IPS-NIHi11 (cell line): ENCODE measurements at regions not wholly inside any gene's neighbourhood (a gene's known extent, or its start where the extent isn't known, plus 50 kb on each side); places are given as distances from the start of the nearest gene placed in this dataset.

ENCODE experiments used
- DNase-seq: peaks from one replicate; pipeline ENCODE4 v3.0.0; 2012; ENCODE audit warnings: mixed read lengths, low spot score

DNA sequence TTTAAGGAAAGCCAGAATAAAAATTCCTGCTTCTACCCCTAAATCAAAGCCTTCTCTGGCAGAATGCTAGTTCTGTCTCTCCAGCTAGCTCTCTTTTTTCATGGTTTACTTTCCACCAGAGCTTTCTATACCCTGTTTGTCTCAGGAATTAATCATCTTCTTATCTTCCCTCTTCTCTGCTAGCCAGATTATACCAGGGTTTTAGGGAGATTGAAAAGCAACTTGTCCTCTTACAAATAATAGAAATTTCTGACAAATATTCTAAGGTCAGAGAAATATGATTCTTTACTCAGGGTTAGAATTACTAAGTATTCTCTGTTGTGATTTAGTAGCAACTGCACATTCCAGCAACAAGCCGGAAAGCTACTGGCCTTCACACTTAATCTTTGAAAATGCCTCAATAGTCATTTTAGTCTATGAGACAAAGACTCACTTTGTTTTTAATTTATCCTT is 166.4 kb downstream of the TANC2 start:
- no peak for DNase-seq

DNA sequence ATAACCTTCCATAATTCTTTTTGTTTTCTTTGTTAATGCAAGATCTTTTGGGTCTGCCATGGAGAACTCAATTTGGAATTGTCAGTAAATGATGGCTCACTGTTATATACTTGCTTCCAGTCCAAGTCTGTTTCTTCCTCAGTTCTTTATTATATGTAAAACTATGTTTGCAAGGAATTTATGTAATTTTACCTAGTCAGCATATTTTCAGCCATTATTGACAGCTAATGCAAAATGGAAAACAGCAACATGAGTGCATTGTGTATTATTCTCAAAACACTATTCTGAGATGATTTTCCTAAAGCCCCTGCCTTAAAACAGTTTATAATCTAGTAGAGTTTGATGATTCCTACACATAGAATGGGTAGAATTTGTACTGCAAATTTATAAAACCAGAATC is 167.5 kb downstream of the TANC2 start:
- no peak for DNase-seq

DNA sequence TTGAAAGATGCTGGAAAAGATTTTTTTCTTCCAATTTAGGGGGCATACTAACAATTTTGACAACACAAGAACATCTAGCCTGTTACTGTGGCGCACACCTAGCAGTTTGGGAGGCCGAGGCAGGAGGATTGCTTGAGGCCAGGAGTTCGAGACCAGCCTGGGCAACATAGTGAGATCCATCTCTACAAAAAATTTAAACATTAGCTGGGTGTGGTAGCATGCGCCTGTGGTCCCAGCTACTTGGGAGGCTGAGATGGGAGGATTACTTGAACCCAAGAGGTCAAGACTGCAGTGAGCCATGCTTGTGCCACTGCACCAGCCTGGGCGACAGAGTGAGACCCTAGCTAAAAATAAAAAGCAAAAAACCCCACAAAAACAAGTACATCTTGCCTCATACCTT is 168.8 kb downstream of the TANC2 start:
- DNase-seq = no peak

DNA sequence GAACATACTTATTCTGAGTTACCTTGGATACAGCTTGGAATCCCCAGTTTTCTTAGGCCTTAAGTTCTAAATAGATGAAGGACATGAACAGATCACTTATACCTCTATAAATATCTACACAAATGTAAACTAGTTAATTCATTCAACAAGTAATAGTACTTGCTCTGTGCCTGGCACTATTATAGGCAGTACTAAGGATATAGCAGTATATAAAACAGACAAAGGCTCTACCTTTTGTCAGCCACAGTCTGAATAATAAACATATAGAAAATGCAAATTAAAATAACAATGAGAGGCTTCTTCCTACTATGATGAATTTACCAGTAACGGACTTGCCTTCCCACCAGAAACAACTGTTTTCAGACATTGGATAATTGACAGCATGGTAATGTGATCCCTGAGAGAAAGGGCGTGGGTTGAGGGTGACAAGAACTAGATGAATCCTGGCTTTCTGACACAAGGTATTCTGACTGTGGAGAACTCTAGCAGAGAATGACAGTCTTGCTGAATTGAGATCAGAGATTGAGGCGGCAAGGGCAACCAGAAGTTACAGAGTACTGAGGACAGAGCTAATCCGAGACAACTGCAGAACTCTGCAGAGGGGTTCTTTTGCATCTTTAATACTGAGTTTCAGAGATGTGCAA is 170.5 kb downstream of the TANC2 start:
- DNase-seq = no peak

DNA sequence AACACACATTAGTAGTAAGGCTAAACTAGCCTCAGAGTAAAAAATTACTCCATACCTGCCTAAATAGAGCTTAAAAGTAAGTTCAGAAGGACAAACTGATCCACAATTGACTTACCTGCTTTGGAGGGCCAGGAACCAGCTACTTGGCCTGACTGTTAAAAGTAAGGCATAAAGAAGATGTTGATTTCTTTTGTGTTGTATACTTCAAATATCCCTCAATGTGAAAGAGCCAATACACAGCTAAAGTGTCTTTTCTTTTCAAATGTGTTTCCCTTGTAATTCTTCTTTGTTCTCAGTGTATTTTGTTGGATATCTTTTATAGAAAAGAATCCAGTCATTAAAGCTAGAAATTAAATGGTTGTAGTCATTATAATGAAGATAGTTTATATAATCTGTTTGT is 171.1 kb downstream of the TANC2 start:
- DNase-seq = no peak

DNA sequence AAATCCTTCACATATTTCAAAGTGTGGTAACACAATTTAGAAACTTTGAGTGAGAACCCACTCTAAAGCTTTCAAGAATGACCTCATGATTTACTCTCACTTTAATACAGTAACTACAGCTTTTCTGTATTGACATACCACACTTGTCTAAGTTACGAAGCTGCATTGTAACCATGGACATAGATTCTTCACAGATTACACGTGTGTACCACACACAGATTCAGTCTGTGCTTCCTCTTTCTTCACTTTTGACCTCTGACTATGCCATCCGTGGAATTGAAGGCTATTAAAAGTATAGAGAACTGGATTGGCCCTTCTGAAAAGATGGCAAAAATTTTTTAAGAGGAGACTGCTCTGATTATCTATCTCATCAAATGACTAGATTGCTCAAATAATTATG is 172.7 kb downstream of the TANC2 start:
- no peak for DNase-seq

DNA sequence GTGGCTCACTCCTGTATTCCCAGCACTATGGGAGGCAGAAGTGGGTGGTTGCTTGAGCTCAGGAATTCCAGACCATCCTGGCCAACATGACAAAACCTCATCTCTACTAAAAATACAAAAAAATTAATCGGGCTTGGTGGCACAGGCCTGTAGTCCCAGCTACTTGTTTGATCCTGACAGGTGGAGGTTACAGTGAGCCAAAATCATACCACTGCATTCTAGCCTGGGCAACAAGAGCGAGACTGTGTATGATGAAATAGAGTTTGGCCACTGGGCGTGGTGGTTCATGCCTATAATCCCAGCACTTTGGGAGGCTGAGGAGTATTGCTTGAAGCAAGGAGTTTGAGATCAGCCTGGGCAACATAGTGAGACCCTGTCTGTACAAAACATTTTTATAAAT is 173.3 kb downstream of the TANC2 start:
- DNase-seq = no peak

DNA sequence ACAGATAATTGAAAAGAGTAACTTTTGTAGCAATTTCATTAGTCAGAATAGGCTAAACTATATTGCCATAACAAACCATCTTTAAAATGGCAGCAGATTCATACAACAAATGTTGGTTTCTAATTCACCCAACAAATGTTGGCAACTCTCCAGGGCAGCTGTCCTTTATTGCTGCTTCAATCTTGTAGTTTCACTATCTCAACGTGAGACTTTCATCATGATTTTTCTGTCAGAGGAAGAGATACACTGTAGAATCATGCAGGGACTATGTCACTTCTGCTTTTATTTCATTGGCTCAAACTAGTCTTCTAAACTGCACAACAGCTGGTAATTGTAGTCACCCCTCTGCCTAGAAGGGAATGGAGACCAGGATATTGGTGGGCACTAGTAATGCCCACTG is 174.2 kb downstream of the TANC2 start:
- no peak for DNase-seq

DNA sequence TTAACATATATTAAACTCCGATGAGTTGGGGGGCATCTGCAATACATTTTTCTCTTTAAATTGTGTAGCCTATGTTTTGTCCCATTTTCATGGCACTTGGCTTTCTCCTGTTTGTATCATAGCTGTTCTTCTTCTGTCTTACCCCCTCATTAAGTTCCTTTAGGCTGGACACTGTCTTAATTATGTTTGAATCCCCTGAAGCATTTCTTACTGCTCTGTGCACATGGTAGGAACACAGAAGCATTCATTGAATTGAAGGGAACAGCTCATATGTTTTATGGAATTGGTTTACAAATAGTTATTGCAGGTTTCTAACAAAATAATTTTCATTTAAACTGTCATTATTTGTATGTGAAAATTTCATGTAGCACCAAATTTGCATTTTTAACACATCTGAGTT is 176.8 kb downstream of the TANC2 start:
- no peak for DNase-seq

DNA sequence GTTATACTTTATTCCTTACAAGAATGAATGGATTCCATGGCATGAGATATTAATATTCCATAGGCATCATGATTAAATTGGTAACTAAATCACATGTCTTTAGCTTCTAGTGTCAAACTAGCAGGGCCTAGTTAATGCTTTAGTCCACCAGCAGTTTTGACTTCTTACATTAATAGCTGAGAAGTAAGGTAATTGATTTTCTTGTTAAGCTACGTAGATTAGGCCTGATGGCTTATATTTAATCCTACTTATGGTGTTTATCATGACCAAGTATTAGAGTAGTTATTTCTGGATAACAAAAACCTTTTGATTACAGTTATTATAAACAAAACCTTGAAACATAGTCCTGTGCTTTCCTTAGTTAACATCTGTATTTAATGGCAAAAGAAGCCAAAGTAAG is 184.5 kb downstream of the TANC2 start:
- DNase-seq = no peak

DNA sequence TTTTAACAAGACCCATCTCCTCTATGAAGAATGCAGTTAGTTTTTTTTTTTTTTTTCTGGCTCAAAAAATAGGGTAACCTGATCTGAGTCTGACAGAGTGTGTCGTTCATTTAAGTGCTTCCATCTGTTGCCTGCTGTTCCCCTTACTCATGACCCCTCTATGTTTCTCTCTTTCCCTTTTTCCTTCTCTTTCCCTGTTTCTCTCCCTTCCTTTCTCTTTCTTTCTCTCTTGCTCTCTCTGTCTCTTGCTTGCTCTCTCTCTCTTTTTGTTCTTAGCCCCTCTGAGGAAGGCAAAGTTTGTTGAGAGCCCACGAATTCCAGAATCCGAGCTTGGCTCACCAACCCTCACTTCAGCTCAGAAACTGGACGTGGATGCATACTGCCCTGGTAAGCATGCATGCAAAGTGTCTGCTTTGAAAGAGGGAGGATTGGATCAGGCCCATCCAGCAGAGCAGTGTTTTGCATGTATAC is 185.0 kb downstream of the TANC2 start:
- no peak for DNase-seq

DNA sequence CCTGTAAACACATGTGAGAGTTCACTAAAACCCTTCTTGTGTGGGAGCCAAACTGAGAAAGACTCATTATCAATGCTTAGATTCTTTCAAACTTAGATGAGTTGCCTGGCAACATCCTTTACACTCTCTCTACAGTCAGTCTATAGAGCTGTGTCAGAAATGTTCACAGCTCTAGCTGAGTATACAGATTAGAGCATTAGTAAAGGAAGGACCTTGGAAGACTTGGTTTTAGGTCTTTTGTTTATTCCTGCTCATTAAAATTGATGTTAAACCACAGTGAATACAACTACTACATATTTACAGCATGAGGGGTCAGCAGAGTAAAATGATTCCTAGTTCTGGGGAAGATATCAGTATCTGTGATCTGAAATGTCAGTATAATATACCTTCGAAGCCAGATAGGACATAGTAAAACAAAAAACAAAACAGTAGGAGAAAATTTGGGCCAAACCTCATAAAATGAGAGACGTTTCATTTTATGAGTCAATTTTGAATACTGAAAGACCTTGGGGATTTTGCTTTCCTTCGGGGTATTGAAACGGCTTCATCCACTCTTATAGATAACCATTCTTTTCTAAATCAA is 186.0 kb downstream of the TANC2 start:
- DNase-seq = no peak

DNA sequence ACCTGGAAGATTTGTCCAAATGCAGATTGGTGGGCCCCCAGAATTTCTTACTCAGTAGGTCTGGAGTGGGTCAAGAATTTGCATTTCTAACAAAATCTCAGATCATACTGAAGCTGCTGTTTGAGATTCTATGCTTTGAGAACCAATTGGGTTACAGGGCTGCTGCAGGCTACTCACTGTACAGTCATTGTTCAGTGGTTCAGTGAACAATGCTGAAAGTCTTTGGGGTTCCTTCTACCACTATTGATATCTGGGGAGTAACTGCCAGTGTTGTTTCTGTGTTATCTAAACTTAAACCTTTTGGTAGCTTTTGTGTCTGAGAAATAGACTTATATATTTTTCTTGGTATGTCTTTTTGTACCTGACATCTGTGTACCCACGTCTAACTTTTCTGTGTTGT is 187.5 kb downstream of the TANC2 start:
- no peak for DNase-seq

DNA sequence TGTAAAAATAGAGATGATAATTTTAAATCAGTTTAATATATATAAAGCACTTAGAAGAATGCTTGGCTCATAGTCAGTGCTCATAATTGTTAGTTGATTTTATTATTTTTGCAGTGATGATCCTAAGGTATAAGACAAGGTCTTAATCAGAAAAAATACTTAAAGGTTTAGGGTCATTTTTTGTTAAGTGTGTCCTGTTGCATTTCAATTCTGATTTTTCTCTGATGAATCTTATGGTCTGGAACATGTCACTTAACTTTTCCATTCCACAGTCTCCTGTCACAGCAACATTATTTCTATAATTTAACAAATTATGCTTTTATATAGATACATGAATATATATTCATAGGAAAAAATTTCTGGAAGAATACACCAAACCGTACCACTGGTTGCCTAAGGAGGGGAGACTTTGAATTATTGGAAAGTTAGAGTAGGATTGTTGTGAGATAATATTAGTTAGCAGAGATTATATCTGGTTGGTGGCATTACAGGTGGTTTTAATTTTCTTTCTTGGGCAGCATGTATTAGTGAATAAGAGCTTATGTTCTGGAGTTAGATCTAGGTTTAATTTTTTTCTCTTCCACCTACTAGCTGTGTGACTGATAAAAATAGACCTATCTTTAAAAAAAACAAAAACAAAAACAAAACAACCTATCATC is 188.7 kb downstream of the TANC2 start:
- DNase-seq = no peak

DNA sequence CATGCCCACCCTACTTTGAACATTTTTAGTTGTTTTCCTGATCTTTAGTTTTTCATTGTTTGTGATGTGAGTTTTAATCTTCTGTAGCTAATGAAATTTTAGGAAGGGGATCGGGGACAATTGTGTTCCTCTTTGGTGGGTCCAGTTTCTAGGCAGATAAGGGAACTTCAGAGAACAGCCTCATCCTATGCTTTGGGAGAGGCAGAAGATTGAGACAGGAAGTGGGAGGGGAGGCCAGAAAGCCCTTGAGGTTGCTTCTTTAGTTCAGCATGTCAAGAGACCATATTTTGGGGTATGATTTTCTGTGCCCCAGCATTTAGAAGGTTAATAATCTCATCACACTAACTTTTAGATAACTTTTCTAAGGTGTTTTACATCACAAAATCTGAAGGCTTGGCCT is 191.0 kb downstream of the TANC2 start:
- DNase-seq = no peak

DNA sequence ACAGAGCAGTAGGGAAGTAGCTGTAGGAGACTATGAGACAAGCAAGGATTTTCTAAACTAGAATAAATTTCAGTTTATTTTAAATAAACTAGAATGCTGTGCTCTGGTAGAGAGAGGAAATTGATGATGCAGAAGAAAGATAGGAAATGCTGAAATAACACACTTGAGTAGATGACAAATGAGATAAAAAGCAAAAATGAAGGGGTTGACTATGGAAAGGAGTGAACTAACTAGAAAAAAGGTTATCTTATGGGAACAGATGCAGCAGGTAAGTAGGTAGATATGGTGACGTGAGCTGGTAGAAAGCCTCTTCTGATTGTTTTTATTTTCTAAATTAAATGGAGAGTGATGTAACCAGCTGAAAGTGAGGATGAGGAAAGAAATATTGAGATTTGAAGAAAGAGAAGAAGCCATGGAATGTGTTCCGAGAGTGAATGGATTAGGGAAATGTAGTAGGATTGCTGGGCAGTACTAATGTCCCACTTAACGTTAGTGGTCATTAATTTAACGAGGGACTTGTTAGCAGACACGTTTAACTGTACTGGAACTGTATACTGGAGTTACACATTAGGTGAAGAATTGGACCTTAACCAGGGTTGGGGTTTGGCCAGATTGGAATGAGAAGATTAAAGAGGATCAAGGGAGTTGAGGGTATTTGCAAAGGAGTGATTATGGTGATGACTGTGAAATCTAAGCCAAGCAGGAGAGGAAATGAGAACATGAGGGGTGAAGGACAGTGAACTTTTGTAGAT is 196.5 kb downstream of the TANC2 start:
- DNase-seq = no peak

DNA sequence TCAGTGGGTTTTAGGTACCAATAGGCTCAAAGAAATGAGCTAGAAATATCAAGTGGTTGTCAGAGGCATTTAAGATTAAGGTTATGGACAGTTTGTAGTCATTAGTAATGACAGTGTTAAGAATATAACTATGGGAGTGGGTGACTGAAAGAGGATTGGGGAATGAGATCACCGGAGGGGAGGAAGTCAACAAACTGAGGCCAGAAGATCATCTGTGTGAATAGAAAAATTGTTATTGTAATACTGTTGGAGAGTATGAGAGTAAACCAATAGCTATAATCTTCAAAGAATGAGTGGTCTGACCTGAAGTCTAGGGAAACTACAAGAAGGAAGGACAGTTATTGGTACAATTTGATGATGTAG is 197.1 kb downstream of the TANC2 start:
- DNase-seq = no peak

DNA sequence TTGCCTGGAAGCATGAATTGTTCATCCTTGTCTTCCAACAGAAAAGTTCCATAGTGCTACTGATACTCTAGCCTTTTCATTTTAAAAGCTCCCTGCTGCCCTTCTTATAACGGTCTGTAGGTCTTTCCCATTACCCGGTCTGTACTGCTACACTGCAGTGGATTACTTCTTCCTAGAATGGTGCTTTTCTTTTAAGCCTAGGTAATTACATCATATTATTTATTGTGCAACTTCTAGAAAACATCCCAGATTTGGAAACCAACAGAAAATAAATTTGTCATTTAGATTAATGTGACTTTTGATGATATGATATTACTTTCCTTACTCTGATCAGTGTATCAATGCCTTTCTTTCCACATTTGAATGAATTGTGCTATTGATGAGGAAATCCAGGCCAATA is 199.4 kb downstream of the TANC2 start:
- no peak for DNase-seq

DNA sequence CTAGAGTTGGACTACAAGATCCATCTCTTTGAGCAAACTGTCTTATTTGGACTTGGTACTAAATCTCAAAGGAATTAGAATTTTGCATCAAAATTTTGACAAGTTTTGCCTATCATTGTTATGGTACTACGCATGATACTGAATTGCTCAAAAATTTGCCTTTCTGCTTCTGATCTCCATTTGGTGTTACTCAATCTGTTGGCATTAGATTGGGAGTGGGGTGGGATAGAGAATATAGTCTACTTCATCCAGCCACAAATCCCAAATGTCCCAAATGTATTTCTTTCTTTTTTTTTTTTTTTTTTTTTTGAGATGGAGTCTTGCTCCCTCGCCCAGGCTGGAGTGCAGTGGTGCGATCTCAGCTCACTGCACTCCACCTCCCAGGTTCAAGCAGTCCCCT is 204.8 kb downstream of the TANC2 start:
- no peak for DNase-seq

DNA sequence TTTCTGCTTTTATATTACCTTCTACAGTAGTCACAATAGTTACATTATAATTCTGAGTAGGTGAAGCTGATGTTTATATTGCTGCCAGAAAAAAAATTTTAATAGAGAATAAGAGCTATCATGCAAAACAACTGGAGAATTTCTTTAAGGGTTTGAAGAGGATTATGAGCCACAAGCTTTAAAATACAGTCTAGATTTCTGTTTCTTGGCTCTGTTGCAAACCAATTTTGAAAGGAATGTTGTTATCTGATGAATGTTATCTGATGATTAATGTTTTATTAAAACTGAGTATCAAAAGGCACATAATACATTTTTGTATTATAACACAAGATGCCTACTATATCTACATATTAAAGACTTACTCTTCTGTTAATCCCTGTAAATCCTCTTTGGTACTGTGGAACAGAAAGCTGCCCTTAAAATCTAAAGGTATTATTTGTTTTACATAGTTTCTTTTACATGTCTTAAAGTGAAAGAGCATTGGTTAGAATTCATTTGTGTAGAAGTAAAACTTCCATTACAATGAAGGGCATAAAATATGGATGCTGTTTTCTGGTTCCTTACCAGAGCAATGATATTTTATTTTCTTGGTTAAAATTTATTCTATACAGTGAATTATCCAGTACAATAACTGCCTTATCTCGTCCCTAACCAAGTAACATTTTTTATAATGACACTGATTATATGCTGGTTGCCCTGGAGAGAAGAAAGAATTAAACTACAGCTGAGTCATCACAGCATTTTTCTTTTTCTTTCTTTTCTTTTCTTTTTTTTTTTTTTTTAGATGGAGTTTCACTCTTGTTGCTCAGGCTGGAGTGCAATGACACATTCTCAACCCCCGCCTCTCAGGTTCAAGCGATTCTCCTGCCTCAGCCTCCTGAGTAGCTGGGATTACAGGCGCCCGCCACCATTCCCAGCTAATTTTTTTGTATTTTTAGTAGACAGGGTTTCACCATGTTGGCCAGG is 205.7 kb downstream of the TANC2 start:
- DNase-seq = no peak

DNA sequence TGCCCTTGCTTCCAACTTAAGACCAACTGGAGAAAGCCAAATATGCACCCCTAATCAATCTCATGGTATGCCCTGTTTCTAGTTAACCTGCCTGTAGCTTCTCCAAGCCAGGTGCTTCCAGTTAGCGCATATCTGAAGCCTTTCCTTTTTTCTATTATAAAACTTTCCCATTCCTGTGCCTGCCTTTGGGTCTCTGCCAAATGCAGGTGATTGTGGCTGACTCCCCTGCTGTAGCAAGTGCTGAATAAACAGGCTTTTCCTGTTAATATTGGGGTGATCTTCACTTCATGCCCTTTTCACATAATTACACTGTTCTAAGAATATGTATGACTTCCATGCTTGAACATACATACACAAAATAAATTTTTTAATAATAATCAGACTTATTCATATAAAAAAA is 207.4 kb downstream of the TANC2 start:
- DNase-seq = peak; percentile 24

DNA sequence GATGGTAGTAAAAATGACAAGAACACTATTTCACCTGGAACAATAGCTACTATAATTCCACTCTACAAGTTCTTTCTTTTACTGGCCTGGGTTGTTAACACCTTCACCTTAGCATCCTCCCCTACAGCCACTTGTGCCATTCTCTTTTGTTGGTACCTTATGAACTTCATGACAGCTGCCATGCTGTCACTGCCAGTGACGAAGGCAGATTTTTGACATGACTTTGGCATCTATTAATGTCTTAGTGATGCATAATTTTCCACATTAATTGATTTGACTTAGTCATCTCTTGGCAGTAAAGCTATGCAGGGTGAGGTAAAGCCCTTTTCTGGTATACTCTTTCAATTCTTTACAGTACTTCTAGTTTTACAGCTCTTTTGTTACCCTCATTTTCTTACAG is 207.9 kb downstream of the TANC2 start:
- DNase-seq = no peak
